Choroid plexus epithelial cell (primary cell): ENCODE measurements at regions not wholly inside any gene's neighbourhood (a gene's known extent, or its start where the extent isn't known, plus 50 kb on each side); places are given as distances from the start of the nearest gene placed in this dataset.
A peak's percentile ranks its signal among the peaks of the same experiment; 100 is the strongest.

Source experiments
- DNase-seq: peaks from one replicate; pipeline ENCODE4 v3.0.0-alpha.2; 2010; ENCODE audit warnings: low read depth
- H3K4me3 ChIP-seq: 2 replicates; pipeline ENCODE4 v1.5.1; 2011; ENCODE audit warnings: low read depth, mild to moderate bottlenecking, control low read depth, low read length, moderate library complexity
- TF ChIP-seq, protein P1 (sequence below): conservative IDR thresholded peaks from 2 replicates; pipeline ENCODE4 v1.5.1; 2011; ENCODE audit warnings: low read depth, mild to moderate bottlenecking, control low read depth, inconsistent platforms, low read length, moderate library complexity

- no peak overlapping the region for H3K4me3 ChIP-seq
- peak; percentile 41 for DNase-seq
- TF ChIP-seq, protein P1, sequence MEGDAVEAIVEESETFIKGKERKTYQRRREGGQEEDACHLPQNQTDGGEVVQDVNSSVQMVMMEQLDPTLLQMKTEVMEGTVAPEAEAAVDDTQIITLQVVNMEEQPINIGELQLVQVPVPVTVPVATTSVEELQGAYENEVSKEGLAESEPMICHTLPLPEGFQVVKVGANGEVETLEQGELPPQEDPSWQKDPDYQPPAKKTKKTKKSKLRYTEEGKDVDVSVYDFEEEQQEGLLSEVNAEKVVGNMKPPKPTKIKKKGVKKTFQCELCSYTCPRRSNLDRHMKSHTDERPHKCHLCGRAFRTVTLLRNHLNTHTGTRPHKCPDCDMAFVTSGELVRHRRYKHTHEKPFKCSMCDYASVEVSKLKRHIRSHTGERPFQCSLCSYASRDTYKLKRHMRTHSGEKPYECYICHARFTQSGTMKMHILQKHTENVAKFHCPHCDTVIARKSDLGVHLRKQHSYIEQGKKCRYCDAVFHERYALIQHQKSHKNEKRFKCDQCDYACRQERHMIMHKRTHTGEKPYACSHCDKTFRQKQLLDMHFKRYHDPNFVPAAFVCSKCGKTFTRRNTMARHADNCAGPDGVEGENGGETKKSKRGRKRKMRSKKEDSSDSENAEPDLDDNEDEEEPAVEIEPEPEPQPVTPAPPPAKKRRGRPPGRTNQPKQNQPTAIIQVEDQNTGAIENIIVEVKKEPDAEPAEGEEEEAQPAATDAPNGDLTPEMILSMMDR = peak; percentile 55
Measured at GRCh38 chr12:127925971-127926370, 341.0 kb upstream of the TMEM132C start.

DNA sequence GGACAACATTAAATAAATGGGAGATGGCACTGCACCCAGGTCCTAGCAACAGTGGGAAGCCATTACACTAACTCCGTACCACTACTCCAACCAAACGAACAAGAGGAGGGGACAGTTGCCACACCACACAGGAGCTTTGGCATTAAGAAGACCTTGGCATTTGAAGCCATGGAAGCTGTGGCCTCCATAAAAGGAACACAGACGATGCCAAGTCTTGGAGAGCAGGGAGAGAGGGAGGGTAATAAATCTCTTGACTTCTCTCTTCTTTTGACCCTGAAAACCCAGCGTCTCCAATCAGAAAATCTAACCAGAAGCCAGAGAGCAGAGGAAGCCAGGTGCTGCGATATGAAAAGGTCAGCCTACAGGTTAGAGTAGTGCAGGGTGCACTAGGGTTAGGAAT lies 338.8 kb upstream of the TMEM132C start:
- DNase-seq = no peak
- H3K4me3 ChIP-seq = no peak overlapping the region
- TF ChIP-seq, protein P1 = no peak

DNA sequence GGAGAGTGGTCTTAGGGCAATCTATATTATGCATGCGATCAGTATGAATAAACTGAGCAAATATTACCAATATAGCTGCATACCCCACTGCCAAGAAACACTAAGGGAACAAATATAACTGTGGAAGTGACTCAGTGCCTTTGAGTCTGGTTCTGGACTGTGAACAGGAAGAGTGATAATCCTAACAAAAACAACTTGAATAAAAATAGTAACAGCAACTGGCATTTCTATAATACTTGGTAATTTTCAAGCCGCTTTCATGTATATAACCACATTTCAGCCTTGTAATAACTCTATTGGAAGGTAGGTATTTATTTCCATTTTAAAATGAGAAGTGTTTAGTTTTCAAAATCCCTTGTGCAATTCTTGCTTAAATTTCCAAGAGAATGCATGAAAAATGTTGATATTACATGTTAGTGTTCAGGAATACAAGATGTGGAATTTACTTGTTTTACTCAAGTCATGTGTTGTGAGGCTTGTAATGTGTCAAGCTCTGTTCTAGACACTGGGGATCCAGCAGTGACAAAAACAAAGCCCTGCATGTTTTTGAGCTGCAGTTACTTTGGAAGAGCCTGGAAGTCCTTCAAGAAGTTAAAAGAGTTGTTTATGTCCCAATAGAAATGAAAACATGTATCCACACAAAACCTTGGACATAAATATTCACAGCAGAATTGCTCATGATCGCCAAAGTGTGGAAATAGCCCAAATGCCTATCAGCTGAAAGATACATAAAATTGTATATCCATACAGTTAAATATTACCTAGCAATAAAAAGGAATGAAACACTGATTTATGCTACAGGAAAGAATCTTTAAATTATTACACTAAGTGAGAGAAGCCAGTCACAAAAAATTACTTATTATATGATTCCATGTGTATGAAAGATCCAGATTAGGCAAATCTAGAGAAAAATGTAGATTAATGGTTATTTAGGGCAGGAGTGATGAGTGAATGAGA lies 338.1 kb upstream of the TMEM132C start:
- DNase-seq = peak; percentile 34
- no peak overlapping the region for H3K4me3 ChIP-seq
- TF ChIP-seq, protein P1 = no peak

DNA sequence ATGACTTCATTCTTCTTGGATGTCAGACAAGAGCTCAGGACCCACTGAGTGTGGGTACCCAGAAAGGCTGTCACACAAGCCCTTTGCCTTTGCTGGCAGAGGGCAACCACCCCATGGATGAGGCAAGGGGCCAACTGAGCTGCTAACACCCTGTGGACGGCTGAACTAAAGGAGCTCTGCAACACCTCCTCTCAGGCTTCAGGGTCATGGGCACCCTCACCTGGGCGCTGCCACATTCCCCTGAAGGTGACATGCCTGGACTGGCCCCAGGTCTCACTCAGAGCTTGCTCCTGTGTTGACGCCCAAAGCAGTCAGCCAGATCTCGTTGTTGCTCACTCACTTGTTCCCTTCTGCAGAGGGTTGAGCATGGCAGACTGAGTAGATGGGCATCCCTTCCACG lies 336.8 kb upstream of the TMEM132C start:
- no peak for DNase-seq
- TF ChIP-seq, protein P1 = no peak
- H3K4me3 ChIP-seq = no peak overlapping the region

DNA sequence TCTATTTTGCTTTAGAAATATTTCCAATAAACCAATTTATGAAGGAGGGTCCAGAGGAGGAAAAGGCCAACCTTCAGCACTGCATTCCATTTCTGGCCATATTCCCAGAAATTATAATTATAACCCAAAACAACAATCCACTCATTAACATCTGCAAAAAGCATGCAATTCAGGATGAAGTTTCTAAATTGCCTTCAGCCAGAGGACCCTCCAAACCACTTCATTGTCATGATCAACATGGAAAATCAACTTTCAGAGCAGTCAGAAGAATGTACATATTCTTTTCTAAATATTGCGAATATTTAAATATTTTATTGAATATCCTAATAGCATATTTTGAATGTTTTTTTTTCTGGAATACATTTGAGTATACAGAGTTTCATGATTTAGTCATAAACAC lies 332.6 kb upstream of the TMEM132C start:
- DNase-seq = no peak
- no peak overlapping the region for H3K4me3 ChIP-seq
- TF ChIP-seq, protein P1 = no peak

DNA sequence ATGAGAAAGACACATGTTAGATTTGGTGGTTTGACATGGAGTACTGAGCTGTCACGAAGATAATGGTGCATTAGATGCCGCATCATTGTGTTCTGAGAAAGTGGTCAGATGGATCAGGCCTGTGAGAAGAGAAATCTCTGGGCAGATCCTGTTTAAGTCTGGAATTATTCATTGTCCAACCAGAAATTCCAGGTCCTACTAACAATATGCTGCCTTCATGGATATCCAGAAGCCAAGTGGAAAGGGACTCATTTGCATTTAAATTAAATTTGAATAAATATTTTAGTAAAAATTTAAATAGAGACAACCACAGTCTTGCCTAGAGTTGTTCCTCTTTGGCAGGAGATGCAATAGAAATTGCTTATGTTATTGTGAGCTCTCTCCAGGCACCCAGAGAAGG lies 330.5 kb upstream of the TMEM132C start:
- TF ChIP-seq, protein P1 = no peak
- H3K4me3 ChIP-seq = no peak overlapping the region
- DNase-seq = no peak

- DNase-seq = no peak
- H3K4me3 ChIP-seq = no peak overlapping the region
- TF ChIP-seq, protein P1 = no peak
Measured at GRCh38 chr12:127941332-127941731, 325.6 kb upstream of the TMEM132C start.
